Fibroblast of mammary gland (primary cell): ENCODE measurements at regions not wholly inside any gene's neighbourhood (a gene's known extent, or its start where the extent isn't known, plus 50 kb on each side); places are given as distances from the start of the nearest gene placed in this dataset.

Experiments
- DNase-seq: peaks from one replicate; pipeline ENCODE4 v3.0.0-alpha.2; 2010; ENCODE audit warnings: low read depth
- H3K4me3 ChIP-seq: 2 replicates; pipeline ENCODE4 v1.5.1; 2011; ENCODE audit warnings: low read depth, mild to moderate bottlenecking, low read length, moderate library complexity; ENCODE audit not compliant: control insufficient read depth
- TF ChIP-seq, protein P1 (sequence below): conservative IDR thresholded peaks from 2 replicates; pipeline ENCODE4 v1.5.1; 2011; ENCODE audit warnings: low read depth, low read length, inconsistent platforms; ENCODE audit not compliant: control insufficient read depth, insufficient read depth

GRCh38 chr13:37934339-37935191 lies 65.0 kb upstream of the TRPC4 start:
- H3K4me3 ChIP-seq = no peak overlapping the region
- DNase-seq = no peak
- TF ChIP-seq, protein P1, sequence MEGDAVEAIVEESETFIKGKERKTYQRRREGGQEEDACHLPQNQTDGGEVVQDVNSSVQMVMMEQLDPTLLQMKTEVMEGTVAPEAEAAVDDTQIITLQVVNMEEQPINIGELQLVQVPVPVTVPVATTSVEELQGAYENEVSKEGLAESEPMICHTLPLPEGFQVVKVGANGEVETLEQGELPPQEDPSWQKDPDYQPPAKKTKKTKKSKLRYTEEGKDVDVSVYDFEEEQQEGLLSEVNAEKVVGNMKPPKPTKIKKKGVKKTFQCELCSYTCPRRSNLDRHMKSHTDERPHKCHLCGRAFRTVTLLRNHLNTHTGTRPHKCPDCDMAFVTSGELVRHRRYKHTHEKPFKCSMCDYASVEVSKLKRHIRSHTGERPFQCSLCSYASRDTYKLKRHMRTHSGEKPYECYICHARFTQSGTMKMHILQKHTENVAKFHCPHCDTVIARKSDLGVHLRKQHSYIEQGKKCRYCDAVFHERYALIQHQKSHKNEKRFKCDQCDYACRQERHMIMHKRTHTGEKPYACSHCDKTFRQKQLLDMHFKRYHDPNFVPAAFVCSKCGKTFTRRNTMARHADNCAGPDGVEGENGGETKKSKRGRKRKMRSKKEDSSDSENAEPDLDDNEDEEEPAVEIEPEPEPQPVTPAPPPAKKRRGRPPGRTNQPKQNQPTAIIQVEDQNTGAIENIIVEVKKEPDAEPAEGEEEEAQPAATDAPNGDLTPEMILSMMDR = no peak

GRCh38 chr13:37929308-37929707 lies 59.7 kb upstream of the TRPC4 start:
- no peak overlapping the region for H3K4me3 ChIP-seq
- DNase-seq = no peak
- TF ChIP-seq, protein P1 = no peak

DNA sequence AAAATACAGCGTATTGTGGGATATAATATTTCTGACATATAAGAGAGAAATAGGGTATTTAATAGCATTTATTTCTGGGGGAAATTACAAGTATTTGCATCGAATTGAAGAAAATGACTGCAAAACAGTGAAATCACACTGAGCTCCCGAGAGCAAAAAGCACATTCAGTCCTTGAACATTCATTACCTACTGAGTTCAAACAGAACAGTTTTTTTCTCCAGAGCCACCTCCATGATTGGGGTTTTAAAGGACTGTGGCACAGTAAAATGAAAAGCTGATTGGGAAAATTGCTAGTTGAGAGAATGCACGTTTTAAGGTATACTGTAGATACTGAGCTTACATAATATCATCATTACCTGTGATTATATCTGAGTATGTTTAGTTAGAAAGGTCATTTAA lies 58.0 kb upstream of the TRPC4 start:
- DNase-seq = no peak
- TF ChIP-seq, protein P1 = no peak
- no peak overlapping the region for H3K4me3 ChIP-seq

DNA sequence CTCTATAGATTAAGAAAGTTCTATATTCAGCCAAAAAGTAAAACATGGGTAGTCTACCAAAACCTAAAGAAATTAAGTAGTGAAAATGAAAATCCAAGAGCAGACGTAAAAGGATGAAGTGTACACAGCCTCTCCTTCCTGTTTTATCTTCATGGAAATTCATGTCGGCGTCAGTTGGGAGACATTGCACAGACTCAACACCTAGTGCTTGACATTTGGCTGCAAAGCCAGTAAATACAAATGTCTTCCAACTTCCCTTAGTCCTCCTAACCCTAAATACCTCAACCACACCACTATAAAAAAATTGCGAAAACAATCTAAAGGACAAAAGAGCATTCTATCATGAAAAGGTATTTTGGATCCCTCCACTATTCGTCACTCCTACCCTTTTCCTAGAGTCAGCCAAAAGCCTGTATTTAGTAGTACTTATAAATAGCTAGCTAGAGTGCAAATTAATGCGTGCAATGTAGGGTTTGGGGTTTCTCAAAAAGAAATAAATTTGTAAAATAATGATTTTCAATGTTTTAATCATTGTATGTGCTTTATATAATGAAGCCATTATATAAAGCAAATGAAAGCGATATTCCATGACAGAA lies 56.4 kb upstream of the TRPC4 start:
- TF ChIP-seq, protein P1 = no peak
- no peak for DNase-seq
- H3K4me3 ChIP-seq = no peak overlapping the region

GRCh38 chr13:37923236-37923635 lies 53.7 kb upstream of the TRPC4 start:
- TF ChIP-seq, protein P1 = no peak
- no peak for DNase-seq
- no peak overlapping the region for H3K4me3 ChIP-seq

DNA sequence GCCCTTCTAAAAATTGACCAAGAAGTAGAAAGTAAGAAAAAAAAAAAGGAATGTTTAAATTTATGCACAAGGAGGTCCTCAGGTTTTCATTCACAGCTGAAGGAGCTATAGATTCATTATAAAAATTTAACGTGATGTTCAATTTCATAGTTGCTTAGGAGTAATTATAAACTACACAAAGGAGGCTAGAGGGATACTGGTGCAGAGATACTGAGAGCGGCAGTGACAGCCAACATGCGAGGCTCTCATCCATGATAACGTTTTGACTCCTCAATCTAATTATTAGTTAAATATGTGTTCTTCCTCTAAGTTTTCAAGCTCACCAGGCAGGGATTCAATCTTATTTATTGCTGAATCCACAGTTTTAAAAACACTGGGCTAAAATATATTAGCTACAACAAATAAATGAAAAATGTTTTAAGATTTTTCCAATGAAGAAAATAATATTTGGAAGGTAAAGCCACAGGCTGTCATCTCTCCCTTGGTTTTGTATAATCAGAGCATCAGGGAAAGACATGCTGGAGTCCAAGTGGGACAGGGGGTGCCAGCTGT lies 49.8 kb upstream of the TRPC4 start:
- TF ChIP-seq, protein P1 = no peak
- DNase-seq = no peak
- H3K4me3 ChIP-seq = no peak overlapping the region
